T-helper 1 cell (primary cell): ENCODE measurements at regions not wholly inside any gene's neighbourhood (a gene's known extent, or its start where the extent isn't known, plus 50 kb on each side); places are given as distances from the start of the nearest gene placed in this dataset.
"Not testable (repeated sequence)": the region's sequence is repeated elsewhere in the genome, so short reads cannot be mapped to it uniquely, and the experiment has no call there.

Experiments
- DNase-seq, 5 donors: peaks; one replicate each; pipeline ENCODE4 v3.0.0-alpha.2; 2012 to 2020

DNA sequence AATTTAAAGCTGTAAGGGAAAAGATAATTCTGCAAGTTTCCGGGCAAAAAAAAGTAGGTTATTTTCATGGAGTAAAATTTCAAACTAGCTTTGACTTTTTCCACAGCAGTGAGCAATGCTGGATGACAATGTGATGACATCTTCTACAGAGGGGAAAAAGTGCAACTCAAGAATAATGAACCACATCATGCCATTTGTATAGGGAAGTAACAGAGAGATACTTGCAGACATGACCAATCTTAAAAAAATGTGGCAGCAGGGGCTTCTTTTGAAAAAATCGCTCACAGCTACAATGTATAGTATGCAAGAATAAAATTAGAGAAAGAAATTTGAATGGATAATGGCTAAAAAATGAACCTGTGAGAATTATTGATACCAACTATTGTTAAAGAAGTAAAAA, 115.5 kb downstream of the DHRS2 start:
- DNase-seq: no peak

DNA sequence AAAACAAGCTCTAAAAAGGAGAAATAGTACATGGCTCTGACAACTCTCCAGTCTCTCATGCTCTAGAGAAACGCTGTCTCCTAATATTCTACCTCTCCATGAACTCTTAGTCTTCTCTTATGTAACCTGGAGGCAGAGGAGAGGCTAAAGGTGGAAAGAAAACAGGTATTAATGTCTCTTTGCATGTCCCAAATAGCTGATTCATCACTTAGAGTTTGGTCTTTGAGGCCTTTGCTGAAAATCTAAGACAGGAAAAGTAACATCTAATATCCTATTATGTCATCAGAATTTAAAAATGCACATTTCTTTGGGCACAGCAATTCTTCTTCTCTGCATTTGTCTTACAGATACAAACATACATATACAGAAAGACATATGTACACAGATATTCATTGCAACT, 127.2 kb downstream of the DHRS2 start:
- DNase-seq: no peak

DNA sequence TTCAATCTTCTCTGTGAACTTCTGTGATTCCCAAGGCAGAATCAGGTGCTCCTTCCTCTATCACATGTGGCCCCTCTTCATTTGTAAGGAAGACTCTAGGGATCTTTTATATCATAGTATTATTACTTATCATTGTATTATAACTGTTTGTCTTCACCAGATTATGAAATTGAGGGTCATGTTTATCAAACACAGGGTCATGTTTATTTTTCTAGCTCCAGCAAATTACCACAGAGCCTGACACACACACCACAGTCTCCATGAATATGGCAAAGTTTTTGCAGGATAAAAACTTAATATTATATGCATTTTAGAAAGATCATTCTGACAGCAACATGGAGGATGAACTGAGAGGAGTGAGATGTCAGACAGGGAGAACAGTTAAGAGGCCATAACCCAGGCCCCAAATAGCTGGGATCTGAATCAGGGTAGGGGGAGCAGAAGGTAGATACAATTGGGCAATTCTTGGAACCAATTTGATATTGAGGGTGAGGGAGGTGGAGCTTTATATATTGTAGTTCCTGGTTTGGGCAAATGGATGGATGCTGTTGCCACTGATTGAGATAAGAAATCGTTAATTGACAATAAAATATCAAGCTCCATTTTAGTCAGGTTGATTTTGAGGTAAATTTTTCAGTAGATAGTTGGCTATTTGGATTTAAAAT, 130.7 kb downstream of the DHRS2 start:
- DNase-seq: no peak

DNA sequence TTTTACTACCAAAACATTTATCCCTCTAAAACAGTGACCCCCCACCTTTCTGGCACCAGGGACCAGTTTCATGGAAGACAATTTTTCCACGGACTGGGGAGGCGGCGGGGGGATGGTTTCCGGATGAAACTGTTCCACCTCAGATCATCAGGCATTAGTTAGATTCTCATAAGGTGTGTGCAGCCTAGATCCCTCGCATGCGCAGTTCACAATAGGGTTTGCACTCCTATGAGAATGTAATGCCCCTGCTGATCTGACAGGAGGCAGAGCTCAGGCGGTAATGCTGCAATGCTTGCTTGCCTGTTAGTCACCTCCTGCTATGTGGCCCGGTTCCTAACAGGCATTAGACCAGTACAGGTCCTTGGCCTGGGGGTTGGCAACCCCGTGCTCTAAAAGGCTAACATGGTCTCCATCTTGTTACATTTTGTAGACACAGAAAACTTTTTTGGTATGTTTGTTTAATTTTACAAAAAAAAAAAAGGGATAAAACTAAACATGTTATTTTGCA, 133.1 kb downstream of the DHRS2 start:
- not testable (repeated sequence) for DNase-seq

DNA sequence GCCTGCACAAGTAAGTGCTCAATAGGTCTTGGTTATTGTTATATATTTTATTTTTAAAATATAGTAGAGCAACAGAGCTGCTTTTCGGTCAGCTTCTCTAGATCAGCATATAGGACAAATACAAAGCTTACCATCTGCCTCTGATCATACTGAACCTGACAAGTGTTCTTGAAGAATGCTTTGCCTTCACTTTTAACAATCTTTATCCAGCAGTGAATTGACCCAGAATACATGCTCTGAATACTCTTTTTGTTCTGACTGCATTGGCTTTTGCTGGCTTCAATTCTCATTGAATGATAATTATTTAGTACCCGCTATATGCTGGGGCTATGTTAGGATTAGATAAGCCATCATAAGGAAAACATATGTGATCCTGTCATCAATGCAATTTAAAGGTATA, 137.8 kb downstream of the DHRS2 start:
- no peak for DNase-seq

DNA sequence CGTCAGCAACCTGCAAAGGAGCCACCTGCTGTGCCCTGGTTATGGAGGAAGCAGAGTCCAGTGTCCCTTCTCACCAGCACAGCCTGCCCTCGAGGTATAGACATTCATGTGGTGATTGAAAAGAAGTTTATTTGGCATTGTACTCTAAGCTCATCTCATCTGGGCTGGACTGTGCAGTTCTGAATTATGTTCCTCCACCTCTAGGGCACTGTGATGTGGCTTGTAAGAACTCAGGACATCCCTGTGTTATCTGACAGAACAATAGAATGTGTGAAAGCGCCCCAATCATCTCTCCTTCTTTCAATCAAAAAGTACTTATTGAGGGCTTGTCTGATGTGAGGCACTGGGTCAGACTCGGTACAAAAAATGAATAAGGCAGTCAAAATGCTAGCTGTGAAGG, 140.1 kb downstream of the DHRS2 start:
- no peak for DNase-seq

DNA sequence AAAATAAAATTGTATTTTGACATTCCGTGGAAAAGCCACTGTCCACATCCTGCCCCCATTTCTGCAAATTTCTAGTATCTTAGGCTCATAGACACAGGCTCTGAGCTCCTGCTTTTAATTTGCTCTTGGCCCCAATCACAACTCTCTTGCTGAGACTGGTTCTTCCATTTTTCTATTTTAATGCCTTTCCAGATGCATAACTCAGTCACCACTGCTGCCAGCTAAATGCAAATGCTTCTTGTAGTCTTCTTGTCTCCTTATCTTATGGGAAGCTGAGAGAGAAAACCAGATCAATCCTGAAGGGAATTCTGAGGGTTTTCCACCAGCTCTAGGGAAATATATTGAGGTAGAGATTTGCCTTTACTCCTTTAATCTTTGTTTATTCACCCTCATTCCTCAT, 149.0 kb downstream of the DHRS2 start:
- DNase-seq: no peak

DNA sequence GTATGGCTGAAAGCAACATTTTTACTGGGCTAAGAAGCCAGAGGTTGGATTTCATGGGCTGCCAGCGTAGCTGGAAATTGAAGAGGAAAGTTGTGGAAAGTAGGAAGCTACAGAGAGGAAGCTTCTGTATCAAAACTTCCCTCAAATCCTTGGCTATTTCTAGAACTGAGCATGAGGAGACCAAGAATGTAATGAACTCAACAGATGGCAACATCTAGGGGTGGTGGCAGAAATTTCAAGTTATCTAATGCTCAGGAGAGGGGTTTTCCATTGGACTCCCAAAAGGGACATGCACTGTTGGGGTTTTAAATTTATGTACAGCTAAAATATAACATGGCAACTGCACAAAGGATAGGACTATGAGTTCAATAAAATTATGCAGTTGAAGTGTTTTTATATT, 151.3 kb downstream of the DHRS2 start:
- DNase-seq: no peak

DNA sequence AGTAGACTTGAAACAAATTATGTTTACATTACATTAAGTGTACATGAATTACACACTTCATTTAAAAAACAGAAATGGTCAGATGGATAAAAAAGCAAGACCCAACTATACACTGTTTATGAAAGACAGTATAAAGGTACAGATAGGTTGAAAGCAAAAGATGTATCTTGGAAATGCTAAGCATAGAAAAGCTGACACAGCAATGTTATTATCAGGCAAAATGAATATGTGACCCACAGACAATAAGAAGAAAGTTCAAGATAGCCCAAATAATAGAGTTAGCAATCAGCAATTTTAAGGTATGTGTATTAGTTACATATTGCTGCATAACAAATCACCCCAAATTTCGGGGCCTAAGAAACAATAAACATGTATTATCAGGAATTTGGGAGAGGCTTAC, 153.5 kb downstream of the DHRS2 start:
- no peak for DNase-seq

DNA sequence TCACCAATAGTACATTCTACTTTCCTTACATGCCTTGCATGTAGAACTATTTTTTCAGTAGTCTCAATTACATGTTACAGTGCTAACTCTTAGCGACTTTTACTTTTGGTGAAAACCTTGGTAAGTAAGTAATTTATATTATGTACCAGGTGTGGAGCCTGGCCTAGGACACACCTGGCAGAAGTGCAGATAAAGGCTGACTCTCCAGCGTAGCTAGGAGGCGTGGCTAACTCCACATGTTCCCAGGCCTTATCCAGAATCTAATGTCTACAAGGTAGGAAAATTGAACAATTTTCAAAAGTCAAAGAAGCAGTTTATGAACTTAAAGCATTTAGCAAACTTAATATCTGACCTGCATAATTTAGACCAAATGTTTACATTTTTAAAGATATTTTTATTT, 157.4 kb downstream of the DHRS2 start:
- no peak for DNase-seq

DNA sequence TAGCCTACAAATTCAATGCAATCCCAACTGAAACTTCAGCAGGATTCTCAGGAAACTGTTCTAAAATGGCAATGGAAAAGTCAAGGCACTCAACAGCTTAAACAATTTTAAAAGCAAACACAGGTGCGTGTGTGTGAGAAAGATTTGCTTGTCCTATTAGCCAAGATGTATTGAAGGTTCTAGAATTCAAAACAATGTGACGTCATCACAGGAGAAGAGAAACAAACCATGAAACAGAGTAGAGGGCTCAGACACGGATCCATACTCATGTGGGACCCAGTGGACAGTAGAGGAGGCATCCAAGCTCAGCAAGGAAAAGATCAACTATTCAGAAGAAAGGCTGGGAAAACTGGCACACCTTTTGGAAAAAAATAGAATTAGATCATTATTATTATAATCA, 152.8 kb upstream of the DHRS4 start:
- no peak for DNase-seq

DNA sequence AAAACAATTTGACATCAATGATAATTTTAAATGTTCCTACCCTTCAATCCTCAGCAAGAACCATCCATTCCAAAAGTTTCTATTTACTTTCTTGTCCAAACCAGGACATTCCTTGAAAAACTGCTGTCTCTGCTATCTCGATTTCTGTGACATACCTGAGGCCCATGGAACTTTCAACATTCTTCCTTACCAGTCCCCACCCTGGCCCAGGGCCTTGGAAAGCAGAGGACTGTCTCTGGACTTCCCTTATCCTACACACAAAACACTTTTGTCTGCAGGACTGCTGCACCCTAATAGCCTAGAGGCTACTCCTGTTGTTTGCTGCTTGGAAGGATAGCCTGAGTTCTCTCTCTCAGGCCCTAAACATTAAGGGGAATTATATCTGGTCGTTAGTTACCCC, 151.8 kb upstream of the DHRS4 start:
- DNase-seq: no peak

DNA sequence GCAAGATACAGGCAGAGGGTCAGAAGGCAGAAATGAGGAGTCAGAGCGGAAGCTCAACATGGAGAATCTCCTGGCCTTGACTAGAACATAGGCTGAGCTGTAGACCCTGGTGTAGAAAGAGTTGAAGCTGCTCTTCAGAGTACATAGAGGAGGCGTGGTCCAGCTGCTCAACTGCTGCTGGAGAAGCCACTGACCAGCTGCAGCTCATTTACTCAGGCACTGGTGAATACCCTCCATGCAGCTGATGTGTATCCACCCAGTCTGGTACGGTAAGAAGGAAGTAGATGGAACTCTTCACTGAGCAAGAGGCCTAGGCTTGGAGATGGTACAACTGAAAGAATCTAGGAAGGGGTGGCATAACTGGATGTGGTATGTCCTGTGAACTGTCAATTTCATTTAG, 148.8 kb upstream of the DHRS4 start:
- no peak for DNase-seq

DNA sequence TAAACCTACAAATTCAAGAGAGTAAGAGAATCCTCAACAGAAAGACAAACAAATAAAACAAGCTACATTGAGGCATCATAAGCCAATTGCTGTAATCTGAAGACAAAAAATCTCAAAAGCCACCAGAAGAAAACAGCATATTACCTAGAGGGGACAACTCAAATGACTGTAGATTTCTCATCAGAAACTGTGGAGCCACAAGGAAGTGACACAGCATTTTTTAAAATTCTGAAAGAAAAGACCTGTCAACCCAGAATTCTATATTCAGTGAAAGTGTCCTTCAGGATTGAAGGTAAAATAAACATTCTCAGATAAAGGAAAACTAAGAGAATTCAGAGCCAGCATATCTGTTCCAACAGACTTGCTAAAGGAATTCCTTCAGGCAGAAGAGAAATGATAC, 147.8 kb upstream of the DHRS4 start:
- DNase-seq: no peak

DNA sequence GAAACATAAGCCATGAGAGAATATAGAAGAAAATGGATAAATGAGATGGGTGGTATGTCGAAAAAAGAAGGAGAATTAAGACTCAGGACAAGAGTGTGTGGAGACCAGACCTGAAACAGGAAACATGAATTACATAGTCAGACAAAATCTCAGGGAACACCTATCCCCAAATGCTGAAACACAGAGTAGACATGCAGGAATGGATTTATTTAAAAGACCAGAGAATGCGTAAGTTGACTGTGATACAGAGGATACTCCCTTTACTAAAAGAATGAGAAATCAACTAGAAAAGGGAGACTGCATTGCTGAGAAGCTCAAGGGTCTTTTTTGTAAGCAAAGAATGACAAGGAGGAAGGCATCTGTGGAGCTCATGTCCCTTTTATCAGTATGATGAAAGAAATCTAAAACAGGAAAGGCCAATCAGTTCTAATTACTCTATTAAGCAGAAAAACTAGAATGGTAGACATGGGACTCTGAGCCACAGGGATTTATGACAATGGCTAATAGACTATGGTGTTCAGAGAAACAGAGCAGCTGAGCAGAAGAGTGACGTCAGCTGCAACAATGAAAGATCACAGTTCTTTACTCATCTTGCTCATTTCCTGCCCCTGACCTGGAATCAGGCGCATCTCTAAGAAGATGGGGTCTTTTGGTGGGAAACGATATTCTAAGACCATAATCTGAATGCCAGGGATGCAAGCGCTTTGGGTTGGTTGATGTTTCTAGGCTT, 138.9 kb upstream of the DHRS4 start:
- DNase-seq: no peak

DNA sequence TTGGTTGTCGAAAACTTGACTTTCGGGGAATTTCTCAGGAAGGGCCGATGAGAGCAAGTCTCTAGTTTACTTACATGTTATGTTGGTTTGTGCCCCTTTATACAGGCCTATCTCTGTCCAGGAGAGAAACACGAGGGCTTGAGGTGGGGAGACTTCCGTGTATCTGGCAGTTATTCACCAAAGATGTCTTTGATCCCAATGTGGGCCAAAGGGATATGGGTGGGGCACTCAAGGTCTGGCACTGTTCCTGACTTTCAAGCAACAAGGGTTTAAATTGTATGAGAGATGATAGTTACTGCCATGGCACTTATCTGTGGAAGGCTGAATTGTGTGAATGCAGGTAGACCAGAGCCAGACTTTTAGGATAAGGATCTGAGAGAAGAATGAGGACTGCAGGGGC, 137.2 kb upstream of the DHRS4 start:
- DNase-seq: no peak

DNA sequence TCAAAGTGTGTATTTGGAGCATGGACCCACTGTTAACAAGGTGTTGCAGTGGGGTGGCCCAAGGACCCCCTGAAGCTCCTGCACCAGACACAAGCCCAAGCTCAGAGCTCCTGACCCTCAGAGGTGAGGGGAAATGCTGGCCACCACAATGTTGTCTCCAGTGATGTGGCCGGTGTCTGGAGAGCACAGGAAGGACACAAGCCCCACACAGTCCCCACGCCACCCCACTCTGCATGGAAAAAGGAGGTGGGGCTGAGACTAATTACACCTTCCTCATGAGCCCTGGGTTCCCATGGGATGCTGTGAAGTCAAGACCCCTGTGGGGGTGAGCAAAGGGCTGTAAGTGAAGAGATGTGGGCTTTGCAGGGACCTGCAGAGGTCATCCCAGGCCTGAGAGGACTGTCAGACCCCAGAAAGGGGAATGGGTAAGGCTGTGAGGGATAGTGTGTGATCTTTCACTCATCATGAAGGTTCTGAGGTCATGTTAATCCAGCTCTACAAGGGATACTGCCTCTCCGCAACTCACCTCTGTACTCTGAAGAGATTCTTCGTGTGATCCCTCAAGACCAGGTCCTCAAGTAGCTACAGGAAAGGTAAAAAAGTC, 136.3 kb upstream of the DHRS4 start:
- no peak for DNase-seq

DNA sequence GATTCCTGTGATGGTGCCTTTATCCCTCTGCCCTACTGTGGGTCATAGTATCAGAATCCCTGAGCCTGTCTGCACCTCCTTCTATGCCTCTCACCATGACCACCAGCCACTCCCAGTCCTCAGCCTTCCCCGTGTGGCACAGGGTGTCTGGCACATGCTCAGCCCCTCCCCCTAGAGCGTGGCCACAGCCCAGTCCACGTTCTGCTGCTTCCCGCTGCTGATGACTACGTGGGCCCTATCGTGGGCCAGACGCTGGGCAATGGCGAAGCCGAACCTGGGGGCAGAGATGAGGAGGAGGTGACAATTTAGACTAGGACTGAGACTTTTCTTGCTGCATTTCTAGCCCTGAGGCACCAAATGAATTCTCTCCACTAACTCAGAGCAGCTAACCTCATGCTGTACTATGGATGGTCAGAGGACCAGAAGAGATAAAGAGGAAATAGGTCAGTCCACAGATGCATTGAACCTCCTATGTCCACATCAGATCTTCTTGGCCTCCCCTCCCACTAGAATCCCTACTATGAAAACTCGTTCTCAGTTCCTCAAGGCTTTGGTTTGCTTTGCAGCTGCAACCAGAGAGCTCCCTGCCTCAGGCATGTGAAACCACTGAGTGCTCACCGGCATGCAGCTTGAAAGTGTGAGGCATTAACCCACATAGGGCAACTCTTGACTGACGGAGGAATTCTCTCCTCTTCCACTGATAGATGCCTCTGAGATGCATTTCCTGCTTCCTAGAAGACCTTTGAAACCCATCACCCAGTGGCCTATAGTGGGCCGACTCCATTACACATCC, 126.3 kb upstream of the DHRS4 start:
- no peak for DNase-seq

DNA sequence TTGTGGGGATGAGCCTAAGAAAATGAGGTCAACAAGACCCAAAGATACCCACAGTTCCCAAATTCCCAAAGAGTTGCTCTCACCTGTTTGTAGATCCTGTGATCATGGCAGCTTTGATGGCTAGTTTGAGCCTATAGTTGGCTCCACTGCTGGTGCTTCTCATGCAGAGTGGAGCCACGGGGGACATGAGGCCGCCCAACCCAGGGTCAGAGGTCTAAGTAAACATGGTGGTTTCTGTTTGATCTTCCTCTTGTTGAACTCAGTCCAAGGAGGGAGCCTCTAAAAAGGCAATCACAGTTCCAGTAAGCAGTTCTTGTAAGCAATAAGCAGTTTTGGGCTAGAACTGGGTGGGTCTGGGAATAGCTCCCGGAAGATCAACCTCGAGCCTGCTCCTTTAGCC, 125.6 kb upstream of the DHRS4 start:
- DNase-seq: no peak

DNA sequence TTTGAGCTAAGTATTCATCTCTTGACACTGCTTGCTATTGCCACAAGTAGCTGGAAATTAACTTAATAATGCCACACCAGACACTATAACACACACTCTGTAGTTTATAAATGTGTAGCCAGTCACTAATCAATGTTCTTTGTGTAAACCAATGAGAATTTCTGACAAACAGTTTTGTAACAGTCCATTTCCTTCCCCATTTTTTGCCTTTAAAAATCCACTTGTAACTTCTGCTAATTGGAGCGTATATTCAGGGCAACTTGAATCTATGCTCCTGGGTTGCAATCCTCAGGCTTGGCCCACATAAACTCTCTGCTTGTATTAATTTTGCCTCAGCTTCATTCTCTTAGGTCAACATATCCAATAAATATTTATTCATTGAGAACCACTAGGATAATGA, 125.0 kb upstream of the DHRS4 start:
- no peak for DNase-seq

DNA sequence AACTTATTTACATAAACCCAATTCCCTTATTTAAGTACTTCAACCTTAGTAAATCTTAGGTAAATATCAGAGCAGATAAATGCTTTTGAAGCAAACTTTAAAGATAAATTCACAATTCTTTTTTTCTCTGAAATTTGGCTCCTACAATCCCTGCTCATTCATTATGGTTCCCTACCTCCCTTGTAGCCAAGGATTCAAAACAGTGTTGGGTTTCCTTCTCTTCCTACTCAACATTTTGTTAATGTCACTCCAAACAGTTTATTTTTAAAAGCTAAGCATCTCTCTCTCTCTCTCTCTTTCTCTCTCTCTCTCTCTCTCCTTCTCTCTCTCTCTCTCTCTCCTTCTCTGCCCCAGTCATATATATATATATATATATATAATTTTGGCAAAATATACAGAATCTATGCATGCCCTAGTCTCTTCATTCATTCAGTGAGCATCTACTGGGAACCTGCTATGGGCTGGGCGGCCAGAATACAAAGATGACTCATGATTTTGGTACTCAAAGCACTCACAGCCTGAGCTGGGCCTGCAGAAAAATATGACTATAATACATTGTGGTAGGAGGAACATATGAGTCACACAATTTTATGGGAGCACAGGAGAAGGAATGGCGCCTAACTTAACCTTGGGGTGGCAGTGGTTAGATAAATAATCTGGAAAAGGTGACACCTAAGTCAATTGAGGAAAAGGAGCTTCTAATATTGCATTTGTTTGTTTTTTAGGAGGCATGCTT, 123.7 kb upstream of the DHRS4 start:
- no peak for DNase-seq

DNA sequence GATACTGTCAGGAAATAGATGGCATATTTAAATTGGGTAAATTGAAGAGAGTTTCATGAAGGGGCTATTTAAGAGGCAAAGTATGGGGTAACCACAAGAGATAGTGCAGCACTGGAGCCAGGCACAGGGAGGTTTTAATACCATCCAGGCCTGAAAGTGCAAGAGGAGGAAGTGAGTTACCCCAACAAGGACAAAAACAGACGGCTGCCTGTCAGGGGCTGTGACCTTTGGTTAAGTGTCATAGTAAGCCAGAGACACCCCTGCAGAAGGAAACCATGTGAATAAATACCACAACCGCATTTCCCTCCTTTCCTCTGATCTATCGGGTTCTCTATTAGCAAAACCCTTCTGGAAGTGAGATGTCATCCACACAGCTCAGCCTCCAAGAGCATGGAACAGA, 122.0 kb upstream of the DHRS4 start:
- DNase-seq: no peak

DNA sequence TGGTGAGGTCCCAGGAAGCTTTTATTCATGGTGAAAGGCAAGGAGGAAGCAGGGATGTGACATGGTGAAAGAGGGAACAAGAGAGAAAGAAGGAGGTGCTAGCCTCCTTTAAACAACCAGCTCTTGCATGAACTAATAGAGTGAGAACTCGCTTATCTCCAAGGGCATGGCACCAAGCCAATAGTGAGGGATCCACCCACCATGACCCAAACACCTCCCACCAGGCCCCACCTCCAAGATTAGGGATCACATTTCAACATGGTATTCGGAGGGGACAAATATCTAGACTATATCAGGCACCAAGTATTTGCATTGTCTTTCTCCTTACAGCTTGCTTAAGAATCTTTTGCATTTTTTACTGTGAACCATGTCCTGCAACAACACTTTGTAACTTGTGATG, 91.9 kb upstream of the DHRS4 start:
- no peak for DNase-seq
